ENCODE measurements at regions not wholly inside any gene's neighbourhood (a gene's known extent, or its start where the extent isn't known, plus 50 kb on each side); places are given as distances from the start of the nearest gene placed in this dataset.
"Not testable (repeated sequence)": the region's sequence is repeated elsewhere in the genome, so short reads cannot be mapped to it uniquely, and the experiment has no call there.

- no peak for FAIRE-seq
Observed at GRCh38 chr21:16426936-16427335, 697.2 kb downstream of the USP25 start.

- FAIRE-seq, result no peak
Observed at GRCh38 chr21:16427587-16428087, 697.9 kb downstream of the USP25 start.

DNA sequence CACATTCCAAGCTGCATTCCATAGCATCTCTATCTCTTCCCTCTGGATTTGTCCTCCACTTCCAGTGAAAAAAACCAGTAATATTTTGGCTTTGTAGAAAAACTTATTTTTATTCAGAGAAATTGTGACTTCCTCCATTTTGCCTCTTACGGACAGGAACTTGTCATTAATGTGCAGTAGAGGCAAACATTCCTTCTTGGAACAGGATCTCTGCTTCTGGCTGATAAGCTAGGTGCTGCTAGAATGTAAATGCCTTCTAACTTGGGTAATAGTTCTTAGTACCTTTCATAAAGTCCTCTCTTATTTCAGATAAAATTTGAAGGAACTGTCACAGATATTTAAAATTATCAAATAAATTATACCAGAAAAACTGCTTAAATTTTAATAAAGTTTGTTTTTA lies 707.8 kb downstream of the USP25 start:
- FAIRE-seq, result no peak

GRCh38 chr21:16438761-16439160 lies 709.0 kb downstream of the USP25 start:
- FAIRE-seq, result no peak

DNA sequence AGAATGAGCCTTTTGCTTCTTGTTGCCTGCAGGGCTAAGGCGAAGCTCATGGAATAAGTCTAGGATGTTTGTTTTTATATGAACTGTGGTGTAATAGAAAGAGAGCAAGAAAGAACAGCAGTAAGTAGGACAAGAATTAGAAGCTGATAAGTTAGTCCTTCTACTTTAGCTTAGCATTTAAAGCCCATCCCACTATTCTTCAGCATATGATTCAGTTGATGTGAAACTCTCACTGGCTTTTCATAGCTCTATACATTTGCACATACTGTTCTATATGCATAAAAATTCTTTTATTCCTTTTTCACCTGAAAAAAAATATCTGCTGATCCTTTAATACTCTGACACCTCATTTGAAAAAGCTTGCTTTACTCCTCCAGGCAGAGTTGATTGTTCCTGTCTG lies 712.0 kb downstream of the USP25 start:
- no peak for FAIRE-seq

DNA sequence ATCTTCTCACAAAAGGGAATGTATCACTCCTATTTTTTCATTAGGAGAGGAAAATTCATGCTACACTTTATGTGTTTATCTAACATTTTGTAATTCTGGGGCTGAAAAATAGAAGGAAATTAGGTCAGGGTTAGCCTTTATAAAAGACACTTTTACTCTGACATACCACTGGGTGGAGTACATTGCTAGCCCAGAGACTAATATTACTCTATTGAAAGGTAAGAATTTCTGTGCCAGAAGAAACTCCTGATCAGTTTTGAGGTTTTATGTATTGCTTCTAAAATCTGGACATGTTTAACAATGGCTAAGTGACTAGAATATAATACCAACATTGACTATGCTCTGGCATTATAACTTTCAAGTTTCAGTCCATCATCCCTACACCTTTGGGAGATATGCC lies 724.6 kb downstream of the USP25 start:
- no peak for FAIRE-seq

- FAIRE-seq, result no peak
Observed at GRCh38 chr21:16455526-16455925, 725.7 kb downstream of the USP25 start.

- FAIRE-seq, result no peak
Observed at GRCh38 chr21:16455978-16456377, 726.2 kb downstream of the USP25 start.

- FAIRE-seq, result no peak
Observed at GRCh38 chr21:16457498-16457897, 727.7 kb downstream of the USP25 start.

- no peak for FAIRE-seq
Observed at GRCh38 chr21:16460936-16461335, 731.2 kb downstream of the USP25 start.

DNA sequence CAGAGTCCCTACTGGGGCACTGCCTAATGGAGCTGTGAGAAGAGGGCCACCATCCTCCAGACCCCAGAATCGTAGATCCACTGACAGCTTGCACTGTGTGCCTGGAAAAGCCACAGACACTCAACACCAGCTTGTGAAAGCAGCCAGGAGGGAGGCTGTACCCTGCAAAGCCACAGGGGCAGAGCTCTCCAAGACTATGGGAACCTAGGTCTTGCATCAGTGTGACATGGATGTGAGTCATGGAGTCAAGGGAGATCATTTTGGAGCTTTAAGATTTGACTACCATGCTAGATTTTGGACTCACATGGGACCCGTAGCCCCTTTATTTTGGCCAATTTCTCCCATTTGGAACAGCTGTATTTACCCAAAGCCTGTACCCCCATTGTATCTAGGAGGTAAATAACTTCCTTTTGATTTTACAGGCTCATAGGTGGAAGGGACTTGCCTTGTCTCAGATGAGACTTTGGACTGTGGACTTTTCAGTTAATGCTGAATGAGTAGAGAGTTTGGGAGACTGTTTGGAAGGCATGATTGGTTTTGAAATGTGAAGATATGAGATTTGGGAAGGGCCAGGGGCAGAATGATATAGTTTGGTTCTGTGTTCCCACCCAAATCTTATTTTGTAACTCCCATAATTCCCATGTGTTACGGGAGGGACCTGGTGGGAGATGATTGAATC lies 734.6 kb downstream of the USP25 start:
- FAIRE-seq, result not testable (repeated sequence)

- FAIRE-seq, result no peak
Observed at GRCh38 chr21:16468184-16468583, 738.4 kb downstream of the USP25 start.

DNA sequence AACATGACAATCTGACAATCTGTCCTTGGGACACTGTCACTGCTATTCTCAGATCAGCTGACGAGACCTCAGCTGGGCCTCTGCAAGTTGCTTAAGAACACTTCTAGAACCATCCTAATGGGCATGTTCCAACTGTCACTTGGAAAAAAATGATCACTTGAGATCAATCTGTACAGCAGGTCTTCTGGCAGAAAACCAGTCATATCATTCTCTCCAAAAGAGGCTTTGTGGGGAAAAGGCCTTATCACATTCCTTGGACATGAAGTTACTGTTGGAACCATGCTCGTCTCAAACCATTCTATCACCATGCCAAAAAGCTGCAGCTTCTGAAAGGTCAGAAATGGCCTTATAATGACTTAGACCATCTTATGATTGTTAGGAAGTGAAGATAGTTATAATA lies 744.2 kb downstream of the USP25 start:
- no peak for FAIRE-seq

- no peak for FAIRE-seq
Observed at GRCh38 chr21:16476056-16476825, 746.5 kb downstream of the USP25 start.

DNA sequence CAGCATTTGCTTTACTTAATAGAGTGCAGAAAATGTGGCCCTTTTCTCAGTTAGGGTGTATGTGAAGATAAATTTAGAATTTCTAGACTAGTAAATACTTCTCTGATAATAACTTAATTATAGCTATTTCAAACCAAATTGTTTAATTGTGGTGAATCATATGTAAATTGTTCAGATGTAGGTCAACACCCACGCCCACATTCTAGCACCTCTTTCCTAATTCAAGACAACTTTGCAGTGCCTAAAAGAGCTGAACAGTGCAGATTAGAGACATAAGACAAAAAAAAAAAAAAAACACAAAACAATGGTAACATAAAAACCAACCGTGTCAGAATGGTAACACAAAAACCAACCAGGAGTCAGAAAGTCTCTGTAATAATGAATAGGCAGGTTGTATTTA lies 758.3 kb downstream of the USP25 start:
- FAIRE-seq, result no peak

- no peak for FAIRE-seq
Observed at GRCh38 chr21:16492356-16492755, 762.6 kb downstream of the USP25 start.

DNA sequence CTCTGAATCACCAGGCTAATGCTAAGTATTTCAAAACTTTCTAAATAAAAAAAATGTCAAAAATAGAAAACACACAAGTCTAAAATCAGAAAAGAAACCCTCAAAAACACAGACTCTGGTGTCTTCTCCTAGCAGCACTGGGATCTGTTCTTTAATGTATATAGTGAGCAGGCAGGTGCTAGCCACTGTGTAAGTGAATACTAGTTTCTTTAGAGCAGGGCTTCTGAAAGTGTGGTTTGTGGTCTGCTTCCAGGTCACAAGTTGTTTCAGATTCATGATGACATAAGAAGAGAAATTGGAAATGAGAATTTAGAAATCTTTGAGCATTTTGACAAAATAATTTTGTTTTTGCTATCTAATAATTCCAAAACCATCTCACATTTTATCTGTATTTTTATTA lies 763.1 kb downstream of the USP25 start:
- FAIRE-seq, result no peak

DNA sequence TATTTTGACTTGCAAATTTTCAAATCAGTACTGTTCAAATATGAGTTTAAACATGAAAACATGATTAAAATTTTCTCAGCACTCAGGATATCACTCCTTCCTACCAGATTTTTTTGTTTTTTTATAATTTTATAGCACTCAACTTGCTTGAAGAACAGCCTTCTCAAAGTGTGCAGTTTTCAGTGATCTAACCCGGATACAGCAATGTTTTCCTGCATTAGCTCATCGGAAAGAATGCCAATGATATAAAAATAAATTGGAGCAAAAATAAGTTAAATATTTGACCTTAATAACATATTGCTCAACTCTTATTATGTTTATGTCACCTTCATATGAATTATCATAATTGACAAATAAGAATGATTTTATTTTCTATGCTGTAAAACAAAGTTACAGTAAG lies 766.8 kb downstream of the USP25 start:
- no peak for FAIRE-seq

DNA sequence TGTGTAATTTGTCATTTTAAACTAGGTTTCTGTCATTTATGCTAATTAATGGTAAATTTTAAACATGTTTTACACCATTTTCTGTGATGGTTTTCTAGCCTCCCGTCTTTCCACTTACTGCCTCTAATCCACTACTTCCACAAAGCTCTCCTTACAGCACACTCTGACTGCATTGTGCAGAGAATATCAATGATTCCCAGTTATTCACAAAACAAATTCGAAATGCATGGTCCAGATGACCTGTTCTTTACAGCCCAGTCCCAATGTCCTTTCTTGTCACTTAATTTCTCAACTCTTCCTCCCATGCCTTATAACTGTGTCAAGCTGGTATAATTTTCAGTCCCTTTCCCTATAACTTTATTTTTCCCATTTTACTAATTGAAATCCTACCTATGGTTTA lies 770.5 kb downstream of the USP25 start:
- no peak for FAIRE-seq

DNA sequence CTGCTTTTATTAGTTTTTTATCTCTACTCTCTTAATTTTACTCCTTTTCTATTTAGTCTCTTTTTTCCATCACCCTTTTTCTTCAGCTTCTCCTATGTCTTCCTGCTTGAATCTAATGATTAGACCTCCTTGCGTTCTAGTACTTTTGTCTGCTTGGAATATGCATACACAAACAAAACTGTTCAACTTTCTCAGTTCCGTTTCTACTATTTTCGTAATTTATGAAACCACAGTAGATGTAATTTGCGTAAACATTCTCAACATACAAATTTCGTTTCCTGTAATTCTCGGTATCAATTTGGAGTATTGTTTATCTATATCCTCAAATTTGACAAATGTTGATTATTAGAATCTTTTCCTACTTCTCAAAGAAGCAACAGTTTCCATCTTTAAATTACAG lies 772.5 kb downstream of the USP25 start:
- no peak for FAIRE-seq

DNA sequence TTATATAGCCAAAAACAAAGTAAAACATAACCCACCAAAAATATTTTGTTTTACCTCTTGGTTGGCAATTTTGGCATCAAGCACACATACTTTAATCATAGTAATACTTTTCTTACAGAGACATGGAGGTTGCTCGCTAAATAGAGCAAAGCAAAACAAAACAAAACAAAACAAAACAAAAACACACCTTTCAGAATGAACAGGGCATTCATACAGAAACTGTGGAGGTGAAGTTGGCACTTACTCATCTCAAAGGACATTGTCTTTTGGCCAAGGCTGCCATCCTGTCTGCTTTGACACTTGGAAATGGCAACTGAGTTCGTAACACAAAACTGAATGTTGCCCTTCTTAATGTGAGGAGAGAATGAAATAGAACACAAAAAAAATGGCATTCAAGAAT lies 773.1 kb downstream of the USP25 start:
- FAIRE-seq, result no peak

DNA sequence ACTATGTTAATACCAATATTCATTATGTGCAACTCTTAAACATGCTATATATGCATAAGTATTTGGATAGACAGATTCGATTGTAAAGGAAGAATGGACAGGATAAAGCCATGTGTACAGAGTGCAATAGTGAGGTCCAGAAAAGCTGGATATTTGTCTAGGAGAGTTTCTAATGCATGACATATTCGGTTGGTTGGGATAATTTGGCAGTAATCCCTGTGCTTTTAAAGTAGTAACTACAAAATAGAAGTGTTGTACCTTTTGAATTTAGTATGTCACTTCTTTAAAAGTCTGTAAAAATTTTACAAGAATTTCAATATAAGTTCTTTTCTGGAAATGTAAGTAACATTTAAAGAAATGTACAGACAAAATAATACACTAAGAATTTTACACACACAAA lies 774.5 kb downstream of the USP25 start:
- no peak for FAIRE-seq

DNA sequence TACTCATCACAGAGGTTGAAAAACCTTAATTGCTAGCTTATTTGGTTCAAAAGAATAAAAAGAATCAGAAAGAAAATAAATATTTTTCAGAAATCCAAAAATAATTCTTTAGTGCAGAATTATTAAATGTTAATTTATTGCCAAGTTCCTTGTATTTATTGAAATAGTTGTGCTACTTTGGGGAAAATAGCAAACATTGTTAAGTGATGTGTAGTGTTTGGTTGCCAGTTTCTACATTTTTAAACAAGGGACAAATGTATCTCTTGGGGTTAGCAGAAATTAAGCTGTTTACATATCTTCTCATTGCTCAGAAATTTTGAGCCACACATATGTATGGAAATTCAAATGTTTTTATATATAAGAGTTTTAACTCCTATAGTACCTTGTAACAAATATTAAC lies 775.0 kb downstream of the USP25 start:
- FAIRE-seq, result no peak

DNA sequence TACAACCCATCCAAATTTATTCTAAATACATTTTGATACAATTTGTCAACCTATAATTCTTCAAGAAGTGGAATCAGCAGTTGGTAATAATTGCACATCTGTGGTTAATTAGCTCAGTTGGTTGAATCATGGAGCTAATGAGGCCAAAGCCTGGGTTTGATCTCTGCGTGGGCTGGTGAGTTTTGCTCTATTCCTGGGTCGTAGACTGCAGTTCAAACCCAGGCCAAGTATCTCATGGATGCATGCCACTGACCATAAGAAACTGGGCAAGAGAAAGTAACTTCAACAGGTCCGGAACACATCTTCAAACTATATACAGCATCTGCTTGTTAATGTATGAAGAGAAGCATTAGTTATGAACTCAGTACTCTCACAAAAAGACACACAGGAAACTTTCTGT lies 779.7 kb downstream of the USP25 start:
- no peak for FAIRE-seq

DNA sequence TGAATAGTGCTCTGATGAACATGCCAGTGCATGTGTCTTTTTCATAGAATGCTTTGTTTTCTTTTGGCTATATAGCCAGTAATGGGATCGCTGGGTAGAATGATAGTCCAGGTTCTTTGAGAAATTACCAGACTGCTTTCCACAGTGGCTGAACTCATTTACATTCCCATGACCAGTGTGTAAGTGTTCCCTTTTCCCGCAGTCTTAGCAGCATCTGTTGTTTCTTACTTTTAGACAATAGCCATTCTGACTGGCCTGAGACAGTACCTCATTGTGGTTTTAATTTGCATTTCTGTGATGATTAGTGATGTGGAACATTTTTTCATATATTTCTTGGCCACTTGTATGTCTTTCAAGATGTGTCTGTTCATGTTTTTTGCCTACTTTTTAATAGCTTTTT lies 784.5 kb downstream of the USP25 start:
- no peak for FAIRE-seq

All from colon (tissue), 2 donors.